Ishikawa (cell line): ENCODE measurements at regions not wholly inside any gene's neighbourhood (a gene's known extent, or its start where the extent isn't known, plus 50 kb on each side); places are given as distances from the start of the nearest gene placed in this dataset.

Experiments
- CEBPB ChIP-seq: IDR thresholded peaks from 2 replicates; pipeline ENCODE4 v1.6.1; 2012
- CREB1 ChIP-seq: IDR thresholded peaks from 2 replicates; pipeline ENCODE4 v1.6.1; 2012; ENCODE audit warnings: low read depth
- EP300 ChIP-seq: IDR thresholded peaks from 2 replicates; pipeline ENCODE4 v1.6.1; 2012; ENCODE audit warnings: borderline replicate concordance
- FOXM1 ChIP-seq: IDR thresholded peaks from 2 replicates; pipeline ENCODE4 v1.6.1; 2012; ENCODE audit warnings: low read depth, borderline replicate concordance
- NFIC ChIP-seq: IDR thresholded peaks from 2 replicates; pipeline ENCODE4 v1.6.1; 2012
- RAD21 ChIP-seq: IDR thresholded peaks from 2 replicates; pipeline ENCODE4 v1.6.1; 2012; ENCODE audit warnings: low read depth
- REST ChIP-seq: IDR thresholded peaks from 2 replicates; pipeline ENCODE4 v1.6.1; 2012; ENCODE audit warnings: low read depth, mild to moderate bottlenecking
- TAF1 ChIP-seq: IDR thresholded peaks from 2 replicates; pipeline ENCODE4 v1.6.1; 2012; ENCODE audit warnings: low read depth, mild to moderate bottlenecking
- TCF12 ChIP-seq: IDR thresholded peaks from 2 replicates; pipeline ENCODE4 v1.6.1; 2012; ENCODE audit warnings: low read depth
- TEAD4 ChIP-seq: IDR thresholded peaks from 2 replicates; pipeline ENCODE4 v1.6.1; 2012
- YY1 ChIP-seq: IDR thresholded peaks from 2 replicates; pipeline ENCODE4 v1.6.1; 2012; ENCODE audit warnings: low read depth
- ZBTB7A ChIP-seq: IDR thresholded peaks from 2 replicates; pipeline ENCODE4 v1.6.1; 2012; ENCODE audit warnings: low read depth
- TF ChIP-seq, protein P1 (sequence below): IDR thresholded peaks from 2 replicates; pipeline ENCODE4 v1.6.1; 2012
- TF ChIP-seq, protein P2 (sequence below): IDR thresholded peaks from 2 replicates; pipeline ENCODE4 v1.6.1; 2012

- TF ChIP-seq, protein P1, sequence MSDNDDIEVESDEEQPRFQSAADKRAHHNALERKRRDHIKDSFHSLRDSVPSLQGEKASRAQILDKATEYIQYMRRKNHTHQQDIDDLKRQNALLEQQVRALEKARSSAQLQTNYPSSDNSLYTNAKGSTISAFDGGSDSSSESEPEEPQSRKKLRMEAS: no peak
- TF ChIP-seq REST (no peak), TCF12 (no peak), TAF1 (no peak), TEAD4 (no peak), YY1 (no peak), EP300 (no peak), NFIC (no peak), RAD21 (no peak), FOXM1 (no peak), CEBPB (no peak), CREB1 (no peak), ZBTB7A (no peak)
- TF ChIP-seq, protein P2, sequence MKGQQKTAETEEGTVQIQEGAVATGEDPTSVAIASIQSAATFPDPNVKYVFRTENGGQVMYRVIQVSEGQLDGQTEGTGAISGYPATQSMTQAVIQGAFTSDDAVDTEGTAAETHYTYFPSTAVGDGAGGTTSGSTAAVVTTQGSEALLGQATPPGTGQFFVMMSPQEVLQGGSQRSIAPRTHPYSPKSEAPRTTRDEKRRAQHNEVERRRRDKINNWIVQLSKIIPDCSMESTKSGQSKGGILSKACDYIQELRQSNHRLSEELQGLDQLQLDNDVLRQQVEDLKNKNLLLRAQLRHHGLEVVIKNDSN: no peak
Measured at GRCh38 chr10:128738386-128738915, 612.2 kb upstream of the MKI67 start.
